ENCODE measurements at regions not wholly inside any gene's neighbourhood (a gene's known extent, or its start where the extent isn't known, plus 50 kb on each side); places are given as distances from the start of the nearest gene placed in this dataset.

- TF ChIP-seq CTCF (IDR thresholded peaks at IDR 0.05; ENCODE audit: borderline replicate concordance, extremely low read depth, low read length, poor library complexity, severe bottlenecking): no peak
- TF ChIP-seq EZH2 (IDR thresholded peaks at IDR 0.05; ENCODE audit: borderline replicate concordance, low read depth, low read length, severe bottlenecking): no peak
These were observed 94.1 kb upstream of the CASZ1 start for GRCh38 chr1:10890491-10891071.

All from DND-41 (cell line).